Inflammatory macrophage treated with lipopolysaccharide for 1 hour (primary cell): ENCODE measurements at regions not wholly inside any gene's neighbourhood (a gene's known extent, or its start where the extent isn't known, plus 50 kb on each side); places are given as distances from the start of the nearest gene placed in this dataset.
A peak's percentile ranks its signal among the peaks of the same experiment; 100 is the strongest.
"Not testable (repeated sequence)": the region's sequence is repeated elsewhere in the genome, so short reads cannot be mapped to it uniquely, and the experiment has no call there.

ENCODE experiments used
- DNase-seq, 2 donors: peaks; one replicate each; pipeline ENCODE4 v3.0.0-alpha.2; 2020 to 2022

DNA sequence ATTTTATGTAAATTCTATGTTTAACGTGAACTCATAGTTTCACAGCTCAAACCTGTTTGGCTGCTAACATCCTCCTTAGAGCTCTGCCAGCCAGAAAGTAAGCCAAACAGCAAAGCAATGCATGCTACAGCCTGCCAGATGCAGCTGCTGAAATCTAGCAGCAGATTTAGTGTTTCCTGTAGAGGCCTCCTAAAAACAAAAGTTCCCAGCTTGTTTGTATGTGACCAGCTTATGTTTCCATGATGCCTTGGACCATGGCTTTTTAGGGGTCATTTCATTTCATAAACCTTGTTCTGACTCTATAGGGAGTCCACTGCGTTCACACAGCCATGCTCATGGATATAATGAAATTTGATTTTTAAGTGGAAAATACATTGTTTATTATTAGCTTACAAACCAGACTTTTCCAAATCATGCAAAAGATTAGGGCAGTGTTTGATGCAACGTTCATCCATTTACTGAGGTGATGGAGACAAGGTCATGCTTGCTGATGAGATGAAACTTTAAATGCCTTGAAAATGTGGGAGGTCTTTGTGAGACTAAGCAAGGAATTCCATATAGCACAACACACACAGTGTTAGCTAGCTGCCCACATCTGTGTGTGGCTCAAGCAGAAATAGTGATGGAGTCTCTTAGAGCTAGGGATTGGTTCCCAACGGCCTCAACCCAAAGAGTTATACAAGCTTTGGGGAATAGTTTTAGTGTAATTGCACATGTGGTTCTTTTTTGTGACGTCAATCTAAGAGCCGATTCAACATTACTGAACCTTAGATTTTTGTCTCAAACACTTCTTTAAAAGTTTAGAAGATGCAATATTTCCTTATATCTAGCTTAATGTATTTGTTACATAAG, 157.5 kb upstream of the LRIG3 start:
- DNase-seq = no peak

DNA sequence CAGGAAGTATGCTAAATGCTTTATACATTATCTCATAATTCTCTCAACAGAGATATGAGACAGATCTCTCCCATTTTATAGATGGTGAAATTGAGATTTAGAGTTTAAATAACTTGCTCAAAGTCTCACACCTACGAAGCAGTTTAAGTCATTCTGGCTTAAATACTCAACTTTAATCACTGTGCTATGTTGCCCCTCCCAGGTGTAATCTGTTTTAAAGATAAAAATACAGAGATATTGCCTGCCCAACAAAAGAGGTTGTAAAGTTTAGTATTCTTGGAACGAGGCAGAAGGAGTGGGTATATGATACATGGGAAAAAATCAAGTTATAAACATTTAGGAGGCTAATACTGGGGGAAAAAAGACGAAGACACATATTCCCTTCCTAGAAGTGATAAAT, 156.8 kb upstream of the LRIG3 start:
- no peak for DNase-seq

DNA sequence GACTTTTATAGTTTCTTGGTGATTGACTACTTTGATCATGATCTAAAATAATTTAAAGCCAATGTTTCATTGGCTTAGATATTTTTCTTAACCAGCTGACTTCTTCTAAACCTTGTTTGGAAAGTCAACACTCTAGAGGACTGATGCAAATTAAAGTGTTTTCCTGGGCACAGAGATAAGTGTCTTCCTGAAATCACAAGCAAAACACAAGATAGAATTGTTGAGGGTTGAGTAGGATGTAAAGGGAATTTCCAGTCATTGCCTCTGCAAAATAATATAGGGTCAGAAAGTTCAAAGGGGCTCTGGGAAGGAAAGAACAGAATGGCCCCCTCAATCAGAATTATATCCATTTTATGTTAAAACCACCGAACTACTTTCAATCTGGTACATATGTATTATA, 156.3 kb upstream of the LRIG3 start:
- no peak for DNase-seq

DNA sequence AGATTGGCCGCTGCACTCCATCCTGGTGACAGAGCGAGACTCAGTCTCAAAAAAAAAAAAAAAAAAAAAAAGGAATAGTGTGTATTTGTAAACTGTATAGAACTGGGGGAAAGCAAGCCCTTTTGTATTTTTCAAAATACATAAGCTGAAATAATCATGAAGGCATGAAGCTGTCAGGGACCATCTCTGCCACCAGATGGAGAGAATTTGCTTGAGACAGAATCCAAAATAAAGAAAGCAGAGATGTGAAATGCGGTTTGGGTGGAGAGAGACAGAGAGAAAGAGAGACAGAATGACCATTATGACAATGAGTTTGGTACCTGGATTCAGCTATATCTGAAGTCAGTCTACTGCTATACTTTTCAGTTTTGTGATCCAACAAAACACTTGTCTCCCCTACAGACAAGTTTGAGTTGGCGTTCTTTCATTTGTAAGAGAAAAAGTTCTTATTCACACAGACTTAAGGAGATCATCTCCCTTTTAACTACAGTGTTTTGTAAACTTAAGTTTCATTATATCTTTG, 155.7 kb upstream of the LRIG3 start:
- DNase-seq = no peak

DNA sequence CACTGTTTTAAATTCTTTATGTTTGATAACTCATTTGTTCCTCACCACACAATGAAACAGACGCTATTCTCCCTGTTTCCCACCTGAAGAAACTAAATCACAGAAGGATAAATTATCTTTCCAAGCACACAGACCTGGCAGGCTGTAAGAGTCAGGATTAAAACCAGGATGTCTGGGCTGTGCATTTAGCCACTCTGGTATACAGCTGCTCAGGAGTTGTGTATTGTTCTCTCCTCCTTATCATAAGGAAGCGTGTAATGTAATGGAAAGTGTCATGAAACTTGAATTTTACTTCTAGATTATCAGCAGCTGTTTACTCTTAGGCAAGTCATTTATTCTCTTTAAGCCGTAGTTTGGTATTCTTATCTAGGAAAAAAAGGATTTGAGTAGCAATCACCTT, 154.8 kb upstream of the LRIG3 start:
- DNase-seq = no peak

GRCh38 chr12:59070322-59070933, 150.1 kb upstream of the LRIG3 start:
- no peak for DNase-seq

GRCh38 chr12:59069516-59069915, 149.2 kb upstream of the LRIG3 start:
- no peak for DNase-seq

- no peak for DNase-seq
Observed at GRCh38 chr12:59068436-59068835, 148.1 kb upstream of the LRIG3 start.

GRCh38 chr12:59067083-59067482, 146.8 kb upstream of the LRIG3 start:
- DNase-seq = no peak

- no peak for DNase-seq
Observed at GRCh38 chr12:59066445-59066844, 146.1 kb upstream of the LRIG3 start.

- DNase-seq = no peak
Observed at GRCh38 chr12:59059088-59059935, 139.0 kb upstream of the LRIG3 start.

DNA sequence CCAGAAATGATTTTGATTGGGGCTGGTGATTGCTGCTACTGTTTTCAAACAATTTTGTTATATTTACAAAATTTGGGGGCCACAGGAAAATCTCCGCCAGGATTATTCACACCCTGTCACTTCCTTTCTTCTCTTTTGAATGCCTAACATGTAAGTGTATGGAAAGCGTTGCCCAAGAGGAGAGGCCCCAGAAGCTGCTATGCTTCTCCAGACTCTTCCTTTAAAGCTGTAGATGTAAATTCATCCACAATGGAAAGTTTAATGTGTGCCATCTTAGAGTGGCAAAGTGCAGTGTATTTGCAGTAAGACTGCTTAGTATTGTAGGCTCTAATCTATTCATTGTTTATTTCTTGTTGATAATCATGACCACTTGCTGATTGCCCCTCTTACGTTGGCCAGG, 136.7 kb upstream of the LRIG3 start:
- no peak for DNase-seq

GRCh38 chr12:59055204-59055860, 135.0 kb upstream of the LRIG3 start:
- DNase-seq = no peak

DNA sequence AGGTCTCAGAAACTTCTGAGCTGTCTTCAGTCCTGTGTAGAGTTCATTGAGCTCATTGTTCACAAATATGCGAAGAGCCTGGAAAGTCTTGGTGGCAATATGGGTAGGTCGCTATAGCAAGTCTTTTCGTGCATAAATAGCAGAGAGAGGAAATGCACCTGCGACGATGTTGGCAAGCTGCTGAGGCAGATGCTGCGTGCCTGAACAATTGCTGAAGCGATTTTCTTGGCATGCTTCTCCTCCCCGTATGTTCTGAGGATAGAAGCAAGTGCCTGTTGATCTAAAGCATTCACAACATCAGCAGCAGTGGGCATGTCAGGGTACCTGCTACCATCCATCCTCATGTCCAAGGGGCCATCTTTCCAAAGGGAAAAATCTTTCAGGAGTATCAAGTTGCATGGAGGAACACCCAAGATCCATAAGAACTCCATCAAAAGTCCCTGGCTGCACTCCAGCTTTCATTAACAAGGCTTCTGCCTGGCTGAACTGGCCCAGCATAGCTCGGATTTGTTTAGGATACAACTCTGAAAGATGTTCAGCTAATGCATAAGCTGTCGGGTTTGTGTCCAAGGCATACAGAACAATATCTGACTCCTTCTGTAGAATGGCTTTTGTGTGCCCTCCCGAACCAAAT, 133.1 kb upstream of the LRIG3 start:
- DNase-seq = not testable (repeated sequence)

- DNase-seq = no peak
Observed at GRCh38 chr12:59046763-59047534, 126.6 kb upstream of the LRIG3 start.

DNA sequence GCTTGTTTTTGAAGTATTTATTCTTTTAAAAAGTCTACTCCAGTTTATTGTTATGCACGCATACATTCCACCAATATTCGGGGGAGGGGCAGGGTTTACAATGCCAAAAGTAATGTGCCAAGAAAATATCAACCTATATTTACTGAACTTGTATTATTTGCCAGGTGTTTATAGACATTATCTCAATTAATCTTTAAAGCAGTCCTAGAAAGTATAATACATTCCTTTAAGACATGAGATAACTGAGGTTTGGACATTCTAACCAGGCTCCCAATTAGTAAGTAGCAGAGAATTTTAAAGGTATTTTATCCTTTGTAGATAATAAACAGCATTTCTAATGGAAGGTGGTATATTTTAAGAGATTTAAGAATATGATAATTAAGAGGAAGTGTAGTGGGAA, 124.5 kb upstream of the LRIG3 start:
- no peak for DNase-seq

GRCh38 chr12:59041241-59042121, 121.2 kb upstream of the LRIG3 start:
- DNase-seq = peak in 1 of 2 donors; percentile 2

GRCh38 chr12:59040656-59041055, 120.4 kb upstream of the LRIG3 start:
- no peak for DNase-seq

GRCh38 chr12:59040043-59040442, 119.7 kb upstream of the LRIG3 start:
- DNase-seq = no peak

DNA sequence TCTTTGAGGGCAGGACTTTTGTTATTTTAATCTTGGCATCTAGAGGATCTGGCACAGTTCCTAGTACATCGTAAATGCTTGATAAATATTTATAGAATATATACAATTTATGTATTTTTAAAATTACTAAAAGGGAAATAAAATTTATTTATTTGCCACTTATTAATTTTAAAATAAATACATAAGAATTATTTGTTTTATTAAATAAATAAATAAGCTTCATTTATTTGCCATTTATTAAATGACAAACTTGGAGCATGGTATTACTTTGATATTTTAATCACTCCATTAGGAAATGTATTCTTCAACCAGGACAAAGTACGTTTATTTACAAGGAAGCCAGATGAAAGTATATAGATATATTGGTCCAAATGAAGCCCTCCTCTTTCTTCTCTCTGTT, 118.7 kb upstream of the LRIG3 start:
- no peak for DNase-seq
